Activated CD8-positive, alpha-beta memory T cell treated with anti-CD3 and anti-CD28 coated beads, Interleukin-2, amount 50 U/mL, for 1 hour (primary cell): ENCODE measurements at regions not wholly inside any gene's neighbourhood (a gene's known extent, or its start where the extent isn't known, plus 50 kb on each side); places are given as distances from the start of the nearest gene placed in this dataset.

ENCODE experiments used
- DNase-seq: peaks from one replicate; pipeline ENCODE4 v3.0.0-alpha.2; 2020; ENCODE audit errors: extremely low read depth

- no peak for DNase-seq
Observed at GRCh38 chr2:145028101-145028920, 508.4 kb upstream of the ZEB2 start.

GRCh38 chr2:145026456-145027455 lies 506.8 kb upstream of the ZEB2 start:
- no peak for DNase-seq

GRCh38 chr2:145025382-145025781 lies 505.5 kb upstream of the ZEB2 start:
- no peak for DNase-seq

DNA sequence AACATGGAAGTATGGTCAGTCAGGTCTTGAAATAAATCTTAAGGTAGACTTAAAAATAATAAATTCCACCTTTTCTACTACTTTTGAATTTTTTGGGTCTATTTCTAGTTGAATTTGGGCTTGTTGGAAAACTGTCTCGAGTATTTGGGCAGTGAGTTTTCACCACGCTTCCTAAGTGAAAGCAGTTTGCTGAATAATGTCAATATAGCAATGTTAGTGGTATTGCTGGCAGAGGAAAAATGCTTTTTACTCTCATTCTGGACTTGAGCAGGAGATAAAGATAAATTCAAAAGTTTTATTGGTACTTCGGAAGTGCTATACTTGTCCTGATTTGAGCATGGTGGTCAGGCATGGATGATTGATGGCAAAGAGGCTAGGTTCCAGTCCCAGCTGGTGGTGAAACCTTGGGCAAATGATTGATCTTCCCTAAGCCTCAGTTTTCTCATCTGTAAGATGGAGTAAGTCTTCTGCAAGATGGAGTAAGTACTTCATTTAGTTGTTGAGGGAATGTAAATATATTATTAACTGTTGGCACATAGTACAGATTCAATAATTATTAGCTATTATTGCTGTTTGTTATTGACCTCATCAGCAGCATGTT lies 503.5 kb upstream of the ZEB2 start:
- no peak for DNase-seq

DNA sequence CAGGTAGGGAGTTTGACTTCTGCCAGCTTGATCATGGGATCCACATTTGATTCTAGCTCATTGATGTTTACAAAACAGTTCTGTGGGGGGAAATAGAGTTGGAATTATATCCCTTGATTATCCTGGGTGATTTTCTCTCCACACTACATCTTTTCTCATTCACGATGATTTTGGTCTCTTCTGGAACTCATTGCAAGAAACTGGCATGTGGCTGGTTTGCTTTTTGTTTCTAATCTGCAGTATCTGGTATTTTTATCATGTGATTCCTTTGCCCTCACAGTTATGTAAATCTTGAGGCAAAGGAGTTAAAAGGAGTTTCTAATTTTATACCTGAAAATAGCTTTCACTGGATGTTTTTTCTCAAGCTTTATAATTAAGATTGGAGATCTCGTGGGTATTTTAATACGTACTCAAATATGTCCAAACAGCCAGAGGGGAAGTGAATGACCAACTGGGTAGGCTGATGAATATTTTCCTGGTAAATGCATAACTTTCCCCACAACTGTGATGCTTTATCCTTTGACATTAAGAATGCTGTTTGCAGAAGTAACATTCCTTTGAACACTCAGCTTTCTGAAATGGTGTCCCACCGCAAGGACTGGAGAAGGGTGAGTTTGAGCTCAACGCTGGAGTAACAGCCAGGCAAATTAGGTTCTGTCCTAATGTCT lies 502.9 kb upstream of the ZEB2 start:
- DNase-seq: no peak

- no peak for DNase-seq
Observed at GRCh38 chr2:145021962-145022665, 502.2 kb upstream of the ZEB2 start.

DNA sequence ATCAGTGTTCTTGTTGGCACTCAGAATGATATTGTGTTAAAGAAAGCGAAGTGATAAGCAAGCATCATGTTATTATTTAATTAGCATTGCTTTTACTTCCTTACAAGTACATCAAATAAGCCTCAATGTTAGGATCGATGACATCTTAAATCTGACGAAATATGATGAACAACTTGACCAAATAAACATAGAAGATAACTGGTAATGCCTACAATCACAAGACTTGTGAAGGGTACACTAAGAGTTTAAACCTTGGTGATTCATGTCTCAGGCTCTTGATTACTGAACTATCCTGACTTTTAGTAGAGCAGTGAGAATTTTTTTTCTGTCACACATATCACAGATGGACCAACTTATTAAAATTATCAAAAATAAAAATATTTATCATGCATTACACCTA lies 500.8 kb upstream of the ZEB2 start:
- no peak for DNase-seq

DNA sequence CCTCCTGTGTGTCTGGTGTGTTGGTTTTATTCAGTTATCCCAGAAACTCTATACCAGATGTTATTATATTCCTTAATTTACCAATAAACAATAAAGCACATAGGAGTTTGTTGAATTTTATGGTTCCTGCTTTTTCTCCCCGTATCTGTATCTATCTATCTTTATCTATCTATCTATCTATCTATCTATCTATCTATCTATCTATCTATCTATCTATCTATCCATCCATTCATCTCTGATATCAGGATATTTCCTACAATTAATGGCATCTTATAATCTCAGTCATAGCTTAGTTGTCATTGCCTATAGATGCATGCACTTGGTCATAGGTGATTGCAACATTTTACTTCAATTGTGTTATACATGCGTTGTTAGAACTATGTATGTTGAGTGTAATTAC lies 500.2 kb upstream of the ZEB2 start:
- no peak for DNase-seq

DNA sequence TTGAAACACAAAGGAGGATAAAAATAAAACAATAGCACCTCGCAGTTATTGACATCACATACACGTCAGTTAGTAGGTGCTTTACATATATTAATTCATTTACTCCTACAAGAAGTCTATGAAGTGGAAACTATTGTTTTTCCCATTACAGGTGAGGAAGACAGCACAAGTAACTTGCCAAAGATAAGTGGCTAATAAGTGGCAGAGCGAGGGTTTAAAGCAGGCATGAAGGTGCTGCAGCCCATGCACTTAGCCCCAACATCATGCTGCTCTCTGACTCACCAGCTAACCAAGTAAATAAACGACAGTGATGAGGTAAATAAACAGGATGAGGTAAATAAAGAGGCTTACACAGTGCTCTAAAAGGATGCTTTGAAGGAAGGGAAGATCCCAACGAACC lies 498.6 kb upstream of the ZEB2 start:
- DNase-seq: no peak

GRCh38 chr2:145017149-145017548 lies 497.2 kb upstream of the ZEB2 start:
- no peak for DNase-seq

- no peak for DNase-seq
Observed at GRCh38 chr2:145016711-145017110, 496.8 kb upstream of the ZEB2 start.

DNA sequence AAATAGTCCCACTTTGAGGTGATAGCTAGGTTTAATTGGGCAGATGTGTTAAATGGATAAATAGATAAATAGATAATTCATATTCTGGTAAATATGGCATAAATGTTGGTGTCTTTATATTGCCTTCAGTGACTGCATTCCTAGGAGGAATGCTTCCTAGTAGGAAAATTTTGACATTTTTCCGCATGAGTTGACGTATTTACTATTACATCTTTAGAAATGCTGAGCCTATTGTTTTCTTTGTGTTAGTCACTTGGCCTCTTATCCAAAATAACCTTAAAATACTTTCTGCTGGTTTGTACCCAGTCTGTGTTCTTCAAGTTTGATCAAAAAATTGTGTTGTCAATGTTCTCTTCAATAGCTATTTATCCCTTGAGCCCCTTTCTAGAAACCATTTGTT lies 495.6 kb upstream of the ZEB2 start:
- DNase-seq: no peak

- DNase-seq: no peak
Observed at GRCh38 chr2:145012806-145013205, 492.9 kb upstream of the ZEB2 start.

- DNase-seq: no peak
Observed at GRCh38 chr2:145012214-145012670, 492.3 kb upstream of the ZEB2 start.

DNA sequence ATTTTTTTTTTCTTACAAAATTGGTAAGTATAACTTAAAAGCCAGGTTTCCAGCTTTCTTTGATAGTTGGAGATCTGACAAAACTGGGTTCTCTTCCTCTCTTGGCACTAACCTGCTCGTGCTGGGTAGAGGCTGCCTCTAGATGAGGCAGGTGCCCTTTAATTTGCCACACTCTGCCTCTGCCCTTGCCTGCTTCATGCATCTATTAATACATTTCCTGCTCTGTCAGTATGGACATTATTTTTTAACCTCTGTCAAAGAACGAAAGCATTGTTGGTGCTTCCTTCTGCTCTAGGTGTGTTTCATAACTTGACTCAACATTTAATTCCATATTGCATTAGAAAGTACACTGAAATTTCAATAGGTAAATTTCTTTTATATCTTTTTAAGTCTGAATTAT lies 490.7 kb upstream of the ZEB2 start:
- no peak for DNase-seq

- no peak for DNase-seq
Observed at GRCh38 chr2:145007960-145008263, 488.0 kb upstream of the ZEB2 start.

DNA sequence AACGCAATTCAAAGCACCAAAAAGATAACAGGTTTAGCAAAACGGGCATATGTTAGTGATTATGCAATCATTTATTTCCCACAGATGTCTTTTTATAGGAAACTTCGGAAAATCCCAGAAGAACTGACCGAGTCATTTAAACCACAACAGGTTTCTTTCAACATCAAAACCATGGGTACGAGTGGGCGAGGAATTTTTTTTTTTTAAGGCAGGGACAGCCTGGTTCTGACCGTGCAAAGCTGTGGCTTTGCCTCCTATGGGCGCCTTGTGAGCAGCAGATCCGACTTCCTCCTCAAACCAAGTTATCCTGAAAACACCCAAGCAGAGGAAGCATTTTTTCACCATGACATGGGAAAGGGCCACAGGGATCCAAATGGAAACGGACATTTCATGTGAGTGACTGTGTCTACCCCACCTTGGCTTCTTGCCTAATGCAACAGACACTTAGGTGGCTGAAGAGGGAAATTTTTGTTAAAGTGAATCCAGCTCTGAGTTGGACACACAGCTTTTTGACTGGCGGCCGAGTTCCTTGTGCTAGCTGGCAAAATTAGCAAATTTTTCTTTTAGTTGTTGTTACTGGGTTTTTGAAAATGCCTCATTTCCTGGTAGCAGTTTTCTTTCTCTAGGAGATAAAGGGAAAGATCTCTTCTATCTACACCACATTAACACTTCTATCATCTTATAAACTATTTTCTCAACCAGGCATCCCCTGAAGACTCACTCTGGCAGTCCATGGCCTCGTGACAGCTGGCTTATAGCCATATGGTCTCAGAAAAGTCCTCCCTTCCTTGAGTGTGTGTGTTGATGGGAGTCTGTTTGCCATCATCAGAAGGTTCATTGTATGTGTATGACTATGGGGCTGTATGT lies 487.4 kb upstream of the ZEB2 start:
- no peak for DNase-seq

DNA sequence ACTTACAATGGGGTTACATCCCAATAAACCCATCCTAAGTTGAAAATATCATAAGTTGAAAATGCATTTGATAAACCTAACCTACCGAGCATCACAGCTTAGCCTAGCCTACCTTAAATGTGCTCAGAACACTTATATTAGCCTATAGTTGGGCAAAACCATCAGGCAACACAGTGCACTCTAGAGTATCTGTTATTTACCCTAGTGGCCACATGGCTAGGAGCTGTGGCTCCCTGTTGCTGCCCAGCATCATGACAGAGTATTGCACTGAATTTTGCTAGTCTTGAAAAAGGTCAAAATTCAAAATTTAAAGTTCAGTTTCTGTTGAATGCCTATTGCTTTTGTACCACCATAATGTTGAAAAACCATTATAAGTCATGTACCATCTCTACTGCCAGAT lies 482.7 kb upstream of the ZEB2 start:
- no peak for DNase-seq

DNA sequence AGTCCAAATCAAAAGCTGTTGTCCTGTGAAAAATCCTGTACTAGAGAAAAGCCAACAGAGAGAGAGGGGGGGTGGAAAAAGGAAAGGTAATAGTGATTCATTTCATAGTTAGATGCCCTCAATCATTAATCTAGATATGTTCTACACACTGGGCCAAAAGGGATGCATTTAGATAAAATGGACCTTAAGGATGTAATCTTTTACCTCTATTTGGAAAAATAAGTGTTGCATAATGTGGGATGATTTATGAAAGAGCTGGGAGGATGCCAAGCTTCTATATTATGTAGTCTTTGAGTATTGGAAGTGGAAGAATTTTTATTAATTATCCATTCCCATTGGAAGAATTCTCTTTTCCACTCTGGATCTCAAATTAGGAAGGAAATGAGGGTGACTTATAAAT lies 480.5 kb upstream of the ZEB2 start:
- DNase-seq: no peak

DNA sequence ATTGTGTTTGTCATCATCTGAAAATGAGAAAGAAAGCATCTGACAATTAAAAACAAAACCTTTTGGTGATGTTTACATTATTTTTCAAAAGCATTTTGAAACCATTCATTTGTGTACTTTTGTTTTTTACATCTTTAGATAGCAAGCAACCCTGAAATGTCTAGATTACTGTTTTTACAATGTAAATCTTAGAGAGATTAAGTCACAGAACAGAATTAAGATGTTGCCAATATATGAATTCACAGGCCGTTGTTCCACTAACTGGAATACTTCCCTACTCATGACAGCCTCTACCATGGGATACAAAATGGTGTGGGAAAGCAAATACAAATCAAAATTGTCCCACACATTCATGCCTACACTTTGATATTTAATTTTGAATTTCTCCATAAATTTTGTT lies 480.0 kb upstream of the ZEB2 start:
- DNase-seq: no peak
